GM21529 (cell line): ENCODE measurements at regions not wholly inside any gene's neighbourhood (a gene's known extent, or its start where the extent isn't known, plus 50 kb on each side); places are given as distances from the start of the nearest gene placed in this dataset.

Experiments
- ATAC-seq: cut with Tn5 transposase; IDR thresholded peaks from one replicate; pipeline ENCODE4 v1.9.1; 2021; ENCODE audit not compliant: unreplicated experiment

GRCh38 chr6:163836876-163837690, 422.6 kb downstream of the QKI start:
- ATAC-seq: no peak

- ATAC-seq: no peak
These were observed 421.1 kb downstream of the QKI start for GRCh38 chr6:163835439-163836171.

- no peak for ATAC-seq
These were observed 419.9 kb downstream of the QKI start for GRCh38 chr6:163834226-163834970.

- ATAC-seq: no peak
These were observed 417.2 kb downstream of the QKI start for GRCh38 chr6:163831736-163832135.

GRCh38 chr6:163830641-163831040, 416.1 kb downstream of the QKI start:
- no peak for ATAC-seq

GRCh38 chr6:163828038-163828795, 413.7 kb downstream of the QKI start:
- no peak for ATAC-seq

- no peak for ATAC-seq
These were observed 412.6 kb downstream of the QKI start for GRCh38 chr6:163827143-163827542.

- no peak for ATAC-seq
These were observed 412.1 kb downstream of the QKI start for GRCh38 chr6:163826629-163827028.

GRCh38 chr6:163825033-163825432, 410.5 kb downstream of the QKI start:
- ATAC-seq: no peak

GRCh38 chr6:163823577-163823976, 409.1 kb downstream of the QKI start:
- ATAC-seq: no peak

GRCh38 chr6:163820745-163821458, 406.4 kb downstream of the QKI start:
- no peak for ATAC-seq

- ATAC-seq: no peak
These were observed 405.7 kb downstream of the QKI start for GRCh38 chr6:163820171-163820570.

- ATAC-seq: no peak
These were observed 404.2 kb downstream of the QKI start for GRCh38 chr6:163818719-163819118.

GRCh38 chr6:163816441-163816840, 401.9 kb downstream of the QKI start:
- no peak for ATAC-seq

- no peak for ATAC-seq
These were observed 401.3 kb downstream of the QKI start for GRCh38 chr6:163815796-163816195.

GRCh38 chr6:163814494-163815364, 400.2 kb downstream of the QKI start:
- ATAC-seq: peak; percentile 70

GRCh38 chr6:163813979-163814493, 399.5 kb downstream of the QKI start:
- peak; percentile 67 for ATAC-seq

GRCh38 chr6:163811317-163811716, 396.8 kb downstream of the QKI start:
- ATAC-seq: no peak

- no peak for ATAC-seq
These were observed 394.8 kb downstream of the QKI start for GRCh38 chr6:163809364-163809763.
